Hepatocyte (in vitro differentiated cells): ENCODE measurements at regions not wholly inside any gene's neighbourhood (a gene's known extent, or its start where the extent isn't known, plus 50 kb on each side); places are given as distances from the start of the nearest gene placed in this dataset.

Experiments
- DNase-seq: peaks from one replicate; pipeline ENCODE4 v3.0.0-alpha.2; 2016; ENCODE audit warnings: low spot score
- H2AFZ ChIP-seq: fragments of 200-600 bp; sonication (generic); 2 replicates; pipeline ENCODE4 v1.6.0; 2016; ENCODE audit warnings: antibody characterized with exemption, mild to moderate bottlenecking
- H3K27ac ChIP-seq: fragments of 200-600 bp; sonication (generic); 2 replicates; pipeline ENCODE4 v1.5.1; 2016; ENCODE audit warnings: mild to moderate bottlenecking
- H3K27me3 ChIP-seq: fragments of 200-600 bp; sonication (generic); 2 replicates; pipeline ENCODE4 v1.6.1; 2016
- H3K36me3 ChIP-seq: fragments of 200-600 bp; sonication (generic); replicated peaks from 2 replicates; pipeline ENCODE4 v1.5.1; 2016; ENCODE audit warnings: low read depth; ENCODE audit not compliant: insufficient read depth
- H3K4me1 ChIP-seq: fragments of 200-600 bp; sonication (generic); 2 replicates; pipeline ENCODE4 v1.5.1; 2016; ENCODE audit warnings: mild to moderate bottlenecking, moderate library complexity; ENCODE audit not compliant: insufficient read depth
- H3K4me2 ChIP-seq: fragments of 200-600 bp; sonication (generic); 2 replicates; pipeline ENCODE4 v1.6.0; 2016
- H3K4me3 ChIP-seq: fragments of 200-600 bp; sonication (generic); 2 replicates; pipeline ENCODE4 v1.5.1; 2016; ENCODE audit warnings: mild to moderate bottlenecking
- H3K79me2 ChIP-seq: fragments of 200-600 bp; sonication (generic); 2 replicates; pipeline ENCODE4 v1.6.0; 2017; ENCODE audit warnings: mild to moderate bottlenecking
- H3K9me2 ChIP-seq: fragments of 200-600 bp; sonication (generic); replicated peaks from 2 replicates; pipeline ENCODE4 v1.6.0; 2017; ENCODE audit warnings: mild to moderate bottlenecking; ENCODE audit not compliant: insufficient read depth
- H3K9me3 ChIP-seq: fragments of 200-600 bp; sonication (generic); 2 replicates; pipeline ENCODE4 v1.5.1; 2016; ENCODE audit warnings: low read depth, mild to moderate bottlenecking
- H4K20me1 ChIP-seq: fragments of 200-600 bp; sonication (generic); 2 replicates; pipeline ENCODE4 v1.6.0; 2016; ENCODE audit warnings: mild to moderate bottlenecking; ENCODE audit not compliant: insufficient read depth, poor library complexity, severe bottlenecking
- CTCF ChIP-seq: fragments of 200-600 bp; sonication (generic); IDR thresholded peaks from 2 replicates; pipeline ENCODE4 v1.5.1; 2016; ENCODE audit warnings: antibody characterized with exemption, mild to moderate bottlenecking; ENCODE audit not compliant: poor library complexity
- EZH2 ChIP-seq: fragments of 200-600 bp; sonication (generic); IDR thresholded peaks from 2 replicates; pipeline ENCODE4 v1.6.1; 2016; ENCODE audit warnings: antibody characterized with exemption, mild to moderate bottlenecking, borderline replicate concordance
- EZH2phosphoT487 ChIP-seq: fragments of 200-600 bp; sonication (generic); IDR thresholded peaks from one replicate; pipeline ENCODE4 v1.6.1; 2018; ENCODE audit warnings: antibody characterized with exemption, mild to moderate bottlenecking, low read depth, moderate library complexity; ENCODE audit not compliant: unreplicated experiment, severe bottlenecking
- WGBS: methylation state at CpG from one replicate; pipeline ENCODE4 v1.1.6; 2016; ENCODE audit warnings: low lambda C conversion rate; ENCODE audit errors: missing lambda C conversion rate; 5-methylcytosine and 5-hydroxymethylcytosine counted together

- WGBS, result 93% methylated on average over 4 of the region's 4 CpGs
- no peaks in the 10 kb centered on the region for H4K20me1 ChIP-seq
- H3K9me2 ChIP-seq, result no peaks in the 10 kb centered on the region
- H2AFZ ChIP-seq, result no peak overlapping the region
- no peaks in the 10 kb centered on the region for H3K36me3 ChIP-seq
- no peaks in the 10 kb centered on the region for H3K79me2 ChIP-seq
- H3K4me1 ChIP-seq, result no peaks in the 10 kb centered on the region
- DNase-seq, result no peak
- H3K27me3 ChIP-seq, result peaks cover 5% of the 10 kb centered on the region
- no peaks in the 10 kb centered on the region for H3K9me3 ChIP-seq
- H3K4me3 ChIP-seq, result no peak overlapping the region
- no peak overlapping the region for H3K27ac ChIP-seq
- TF ChIP-seq EZH2, result no peak
- no peak for TF ChIP-seq EZH2phosphoT487
- TF ChIP-seq CTCF, result no peak
- H3K4me2 ChIP-seq, result no peak overlapping the region
These were observed 218.6 kb downstream of the SREK1 start for GRCh38 chr5:66362687-66363086.

- no peak overlapping the region for H3K4me3 ChIP-seq
- H3K4me2 ChIP-seq, result no peak overlapping the region
- H3K9me3 ChIP-seq, result no peaks in the 10 kb centered on the region
- H3K36me3 ChIP-seq, result no peaks in the 10 kb centered on the region
- H3K79me2 ChIP-seq, result no peaks in the 10 kb centered on the region
- no peak for DNase-seq
- H3K27me3 ChIP-seq, result peaks cover 5% of the 10 kb centered on the region
- no peaks in the 10 kb centered on the region for H3K9me2 ChIP-seq
- H4K20me1 ChIP-seq, result no peaks in the 10 kb centered on the region
- H3K4me1 ChIP-seq, result no peaks in the 10 kb centered on the region
- no peak overlapping the region for H2AFZ ChIP-seq
- 56% methylated on average over 2 of the region's 2 CpGs for WGBS
- no peak overlapping the region for H3K27ac ChIP-seq
- TF ChIP-seq EZH2phosphoT487 (no peak), CTCF (no peak), EZH2 (no peak)
These were observed 219.0 kb downstream of the SREK1 start for GRCh38 chr5:66363097-66363496.

- TF ChIP-seq EZH2 (no peak), EZH2phosphoT487 (no peak), CTCF (no peak)
- WGBS, result 90% methylated on average over 2 of the region's 2 CpGs
- no peaks in the 10 kb centered on the region for H3K4me1 ChIP-seq
These were observed 220.1 kb downstream of the SREK1 start for GRCh38 chr5:66364186-66364585.

GRCh38 chr5:66365981-66366380, 221.9 kb downstream of the SREK1 start:
- H3K4me1 ChIP-seq, result no peaks in the 10 kb centered on the region
- peaks cover 5% of the 10 kb centered on the region for H3K27me3 ChIP-seq
- no peak overlapping the region for H3K27ac ChIP-seq
- H3K9me2 ChIP-seq, result no peaks in the 10 kb centered on the region
- H3K9me3 ChIP-seq, result no peaks in the 10 kb centered on the region
- DNase-seq, result no peak
- WGBS, result 64% methylated on average over 4 of the region's 4 CpGs
- H3K4me3 ChIP-seq, result no peak overlapping the region
- H4K20me1 ChIP-seq, result no peaks in the 10 kb centered on the region
- no peak overlapping the region for H2AFZ ChIP-seq
- H3K36me3 ChIP-seq, result no peaks in the 10 kb centered on the region
- no peaks in the 10 kb centered on the region for H3K79me2 ChIP-seq
- H3K4me2 ChIP-seq, result no peak overlapping the region
- TF ChIP-seq CTCF (no peak), EZH2 (no peak), EZH2phosphoT487 (no peak)

More at GRCh38 chr5:66364186-66364585, 220.1 kb downstream of the SREK1 start:
- Histone ChIP-seq H4K20me1 (no peaks in the 10 kb centered on the region), H3K79me2 (no peaks in the 10 kb centered on the region), H3K27me3 (peaks cover 5% of the 10 kb centered on the region), H3K9me3 (no peaks in the 10 kb centered on the region), H3K9me2 (no peaks in the 10 kb centered on the region), H2AFZ (no peak overlapping the region), H3K27ac (no peak overlapping the region), H3K4me2 (no peak overlapping the region), H3K36me3 (no peaks in the 10 kb centered on the region), H3K4me3 (no peak overlapping the region)
- no peak for DNase-seq
